Epithelial cell of esophagus (primary cell): ENCODE measurements at regions not wholly inside any gene's neighbourhood (a gene's known extent, or its start where the extent isn't known, plus 50 kb on each side); places are given as distances from the start of the nearest gene placed in this dataset.

Experiments
- DNase-seq: peaks from one replicate; pipeline ENCODE4 v3.0.0; 2010; ENCODE audit warnings: low read depth
- H3K4me3 ChIP-seq: 2 replicates; pipeline ENCODE4 v1.5.1; 2011; ENCODE audit warnings: mild to moderate bottlenecking, low read length, control low read depth
- CTCF ChIP-seq: IDR thresholded peaks from 2 replicates; pipeline ENCODE4 v1.5.1; 2011; ENCODE audit warnings: low read depth, mild to moderate bottlenecking, low read length, control low read depth, inconsistent platforms; ENCODE audit not compliant: insufficient read depth; ENCODE audit errors: missing control alignments

DNA sequence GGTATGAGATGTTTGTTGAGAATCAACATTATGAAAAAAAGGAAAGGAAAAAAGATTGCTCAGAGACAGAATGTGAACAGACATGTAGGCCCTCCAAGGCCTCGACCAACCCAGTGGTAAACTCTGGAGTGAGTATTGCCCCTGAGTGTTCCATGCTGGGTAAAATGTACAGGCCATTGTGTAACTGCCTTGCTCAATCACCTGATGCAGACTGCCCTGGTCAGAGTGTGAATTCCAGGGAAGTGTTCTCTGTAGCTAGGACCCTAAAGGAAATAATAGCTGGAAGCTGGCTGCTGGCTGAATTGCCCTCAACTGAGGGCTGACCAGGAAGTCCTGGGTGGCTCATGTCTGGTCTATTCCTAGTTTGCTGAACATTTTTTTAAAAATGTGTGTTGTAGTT lies 1081.4 kb upstream of the LRFN5 start:
- H3K4me3 ChIP-seq, result no peak overlapping the region
- TF ChIP-seq CTCF, result no peak
- DNase-seq, result no peak

GRCh38 chr14:40523123-40523522 lies 1083.6 kb upstream of the LRFN5 start:
- no peak for DNase-seq
- TF ChIP-seq CTCF, result no peak
- H3K4me3 ChIP-seq, result no peak overlapping the region

- no peak for TF ChIP-seq CTCF
- no peak for DNase-seq
- no peak overlapping the region for H3K4me3 ChIP-seq
Observed at GRCh38 chr14:40494483-40494882, 1062.2 kb upstream of the FBXO33 start.

- DNase-seq, result no peak
- no peak overlapping the region for H3K4me3 ChIP-seq
- no peak for TF ChIP-seq CTCF
Observed at GRCh38 chr14:40487824-40488223, 1055.6 kb upstream of the FBXO33 start.

DNA sequence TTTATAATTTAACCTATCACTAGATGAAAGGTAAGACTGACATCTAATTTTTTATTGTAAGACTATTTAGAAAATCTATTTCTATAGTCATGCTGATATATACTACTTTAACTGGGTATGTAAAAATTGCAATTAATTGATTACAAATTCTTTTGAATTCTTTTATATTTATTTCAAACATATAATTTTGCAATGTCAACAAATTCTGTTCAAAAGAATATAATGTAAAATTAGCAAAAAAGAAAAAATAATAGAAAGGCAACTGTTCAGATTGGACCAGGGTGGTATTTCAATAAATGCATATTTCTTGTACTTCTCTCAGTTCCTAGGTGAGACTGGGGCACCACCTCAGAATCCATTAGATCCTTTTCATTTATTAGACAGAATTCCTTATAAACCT lies 1053.5 kb upstream of the FBXO33 start:
- H3K4me3 ChIP-seq, result no peak overlapping the region
- no peak for TF ChIP-seq CTCF
- no peak for DNase-seq

GRCh38 chr14:40476005-40476404 lies 1043.8 kb upstream of the FBXO33 start:
- DNase-seq, result no peak
- no peak for TF ChIP-seq CTCF
- H3K4me3 ChIP-seq, result no peak overlapping the region

- no peak overlapping the region for H3K4me3 ChIP-seq
Observed at GRCh38 chr14:40467969-40468368, 1035.7 kb upstream of the FBXO33 start.

More at GRCh38 chr14:40467969-40468368, 1035.7 kb upstream of the FBXO33 start:
- no peak for DNase-seq
- TF ChIP-seq CTCF, result no peak
